HepG2 (cell line): ENCODE measurements at regions not wholly inside any gene's neighbourhood (a gene's known extent, or its start where the extent isn't known, plus 50 kb on each side); places are given as distances from the start of the nearest gene placed in this dataset.

Experiments used
- ATAC-seq: fragments of 200-7000 bp; cut with Tn5 transposase; 3 replicates; pipeline ENCODE4 v1.9.1; 2020; ENCODE audit warnings: mild to moderate bottlenecking, moderate library complexity
- BruUV-seq: library from RNA; stranded (reverse); fragments of 400-500 nt; replicated peaks from 2 replicates; lab custom pipeline; 2021; lab: Mats Ljungman, UMichigan
- CTCF ChIA-PET: fragments of 300-600 bp; formaldehyde crosslinking; extraction: SDS; loops from one replicate; lab custom pipeline; 2021; ENCODE audit warnings: low total read pairs, inconsistent platforms, low intra/inter-chr PET ratio; lab: Yijun Ruan, JAX
- POLR2A ChIA-PET: fragments of 350-600 bp; sonication (Branson Sonifier 250); formaldehyde crosslinking; loops from one replicate; lab custom pipeline; 2020; ENCODE audit warnings: antibody characterized with exemption, inconsistent platforms; lab: Yijun Ruan, JAX
- DNase-seq: peaks from one replicate; pipeline ENCODE4 v3.0.0-alpha.2; 2015; ENCODE audit warnings: low spot score
- FAIRE-seq: peaks from 3 replicates; lab custom pipeline; 2011; peaks lifted over from hg19 to GRCh38; lab: Jason Lieb, UNC
- H2AFZ ChIP-seq: one replicate; pipeline ENCODE4 v1.6.1; 2011; ENCODE audit warnings: low read length, inconsistent platforms
- H3K27ac ChIP-seq: fragments of 300-600 bp; 3 replicates; pipeline ENCODE4 v1.8.0; 2011; ENCODE audit warnings: mixed run types, mild to moderate bottlenecking, mixed read lengths, low read length, inconsistent platforms; ENCODE audit not compliant: insufficient read depth; ENCODE audit errors: extremely low read length
- H3K27me3 ChIP-seq, 2 experiments: fragments of 200-600 bp in 1 of 2; 2 replicates in 1 of 2; 3 replicates in 1 of 2; pipeline versions ENCODE4 v1.6.0 to v1.8.0; 2011; ENCODE audit warnings: low read length in 2 of 2, mild to moderate bottlenecking in 2 of 2, moderate library complexity in 2 of 2, inconsistent platforms in 1 of 2; ENCODE audit not compliant: insufficient read depth in 2 of 2, control insufficient read depth in 1 of 2
- H3K36me3 ChIP-seq, 2 experiments: fragments of 200-600 bp in 1 of 2; replicated peaks in 1 of 2; 2 replicates in 1 of 2; 3 replicates in 1 of 2; pipeline versions ENCODE4 v1.5.1 to v1.8.0; 2011; ENCODE audit warnings: low read length in 2 of 2, inconsistent platforms in 1 of 2; ENCODE audit not compliant: insufficient read depth in 2 of 2, control insufficient read depth in 1 of 2
- H3K4me1 ChIP-seq: 2 replicates; pipeline ENCODE4 v1.5.1; 2012; ENCODE audit warnings: low read length, inconsistent platforms; ENCODE audit not compliant: insufficient read depth
- H3K4me2 ChIP-seq: 2 replicates; pipeline ENCODE4 v1.6.0; 2011; ENCODE audit warnings: low read depth, low read length, inconsistent platforms
- H3K4me3 ChIP-seq, 3 experiments: fragments of 200-600 bp in 1 of 3; sonication (generic), shearing (Covaris generic) in 1 of 3; replicated peaks in 1 of 3; 2 replicates each; pipeline ENCODE4 v1.5.1; 2011 to 2016; ENCODE audit warnings: low read length in 3 of 3, inconsistent platforms in 2 of 3, low read depth in 2 of 3, mild to moderate bottlenecking in 2 of 3, control low read depth in 1 of 3, mixed read lengths in 1 of 3; ENCODE audit not compliant: insufficient read depth in 1 of 3
- H3K79me2 ChIP-seq: one replicate; pipeline ENCODE4 v1.6.1; 2011; ENCODE audit warnings: low read length, inconsistent platforms; ENCODE audit not compliant: insufficient read depth
- H3K9ac ChIP-seq: 2 replicates; pipeline ENCODE4 v1.6.0; 2011; ENCODE audit warnings: mild to moderate bottlenecking, low read depth, low read length, inconsistent platforms; ENCODE audit not compliant: insufficient read depth
- H3K9me3 ChIP-seq: 2 replicates; pipeline ENCODE4 v1.5.1; 2012; ENCODE audit warnings: mild to moderate bottlenecking, low read length
- H4K20me1 ChIP-seq: 2 replicates; pipeline ENCODE4 v1.6.0; 2011; ENCODE audit warnings: inconsistent platforms, mild to moderate bottlenecking, low read length, moderate library complexity; ENCODE audit not compliant: insufficient read depth
- ATRX ChIP-seq: sonication (generic); formaldehyde crosslinking; IDR thresholded peaks from 2 replicates; pipeline ENCODE4 v1.4.0; 2020; ENCODE audit warnings: missing genetic modification reagents, borderline replicate concordance
- FOXC1 ChIP-seq: sonication (generic); formaldehyde crosslinking; IDR thresholded peaks from 2 replicates; pipeline ENCODE4 v1.8.0; 2022; ENCODE audit warnings: mild to moderate bottlenecking, missing genetic modification reagents, borderline replicate concordance
- MAFF ChIP-seq: IDR thresholded peaks from 2 replicates; pipeline ENCODE4 v1.6.1; 2011; ENCODE audit warnings: low read depth, low read length, improper control_type of control experiment
- MAFK ChIP-seq, 2 experiments: IDR thresholded peaks in 1 of 2; conservative IDR thresholded peaks in 1 of 2; 2 replicates each; pipeline ENCODE4 v1.6.1; 2011; ENCODE audit warnings: improper control_type of control experiment in 2 of 2, low read length in 2 of 2
- NONO ChIP-seq, 2 experiments: fragments of 450-650 bp in 1 of 2; sonication (generic) in 1 of 2; formaldehyde crosslinking in 1 of 2; IDR thresholded peaks in 1 of 2; conservative IDR thresholded peaks in 1 of 2; 2 replicates each; pipeline versions ENCODE4 v1.6.1 to v1.8.0; 2017 to 2022; ENCODE audit warnings: mild to moderate bottlenecking in 1 of 2, missing genetic modification reagents in 1 of 2, moderate library complexity in 1 of 2
- SCMH1 ChIP-seq: sonication (generic); formaldehyde crosslinking; IDR thresholded peaks from 2 replicates; pipeline ENCODE4 v1.9.0; 2021; ENCODE audit warnings: missing genetic modification reagents, mild to moderate bottlenecking, borderline replicate concordance
- SOX6 ChIP-seq, 2 experiments: fragments of 450-650 bp in 1 of 2; sonication (generic) in 1 of 2; formaldehyde crosslinking in 1 of 2; IDR thresholded peaks; 2 replicates each; pipeline versions ENCODE4 v1.4.0 to v1.6.1; 2017 to 2020; ENCODE audit warnings: antibody characterized with exemption in 1 of 2, mild to moderate bottlenecking in 1 of 2, missing genetic modification reagents in 1 of 2
- ZNF605 ChIP-seq: sonication (generic); formaldehyde crosslinking; IDR thresholded peaks from 2 replicates; pipeline ENCODE4 v1.8.0; 2022; ENCODE audit warnings: mild to moderate bottlenecking, missing genetic modification reagents
- ZNF761 ChIP-seq: sonication (generic); formaldehyde crosslinking; conservative IDR thresholded peaks from 2 replicates; pipeline ENCODE4 v1.4.0; 2020; ENCODE audit warnings: mild to moderate bottlenecking, missing genetic modification reagents
- ZSCAN5A ChIP-seq: sonication (generic); formaldehyde crosslinking; IDR thresholded peaks from 2 replicates; pipeline ENCODE4 v1.8.0; 2022; ENCODE audit warnings: mild to moderate bottlenecking, missing genetic modification reagents, borderline replicate concordance
- WGBS: methylation state at CpG from one replicate; pipeline ENCODE4 v1.1.6; 2017; ENCODE audit warnings: low lambda C conversion rate; 5-methylcytosine and 5-hydroxymethylcytosine counted together
- in situ Hi-C: cut with HindIII; loops from 2 replicates; pipeline ENCODE4 v1.10.0; 2017; ENCODE audit warnings: low pct_unique_long_range_greater_than_20kb; ENCODE audit not compliant: extremely low pct_ligation_motif_present
- intact Hi-C: fragments of 100-400 bp; cut with micrococcal nuclease; formaldehyde crosslinking; loops from one replicate; pipeline ENCODE4 v1.10.0; 2022; ENCODE audit not compliant: unreplicated experiment

GRCh38 chr12:73321776-73322175, 1049.6 kb downstream of the TRHDE start (continued):
- TF ChIP-seq ZNF605: no peak
- TF ChIP-seq SOX6 (IDR thresholded peaks at IDR 0.05): no peak
- no peak for TF ChIP-seq SOX6 (CRISPR knock-in tag; IDR thresholded peaks at IDR 0.05)
- no peak for TF ChIP-seq SCMH1 (CRISPR knock-in tag)
- TF ChIP-seq ZSCAN5A (CRISPR knock-in tag): no peak
- no peak for TF ChIP-seq ZNF761 (CRISPR knock-in tag)

- no peaks in the 10 kb centered on the region for H4K20me1 ChIP-seq
Measured at GRCh38 chr12:73330584-73331351, 1058.6 kb downstream of the TRHDE start.

More at GRCh38 chr12:73330584-73331351, 1058.6 kb downstream of the TRHDE start:
- H2AFZ ChIP-seq: no peak overlapping the region
- WGBS: 0% methylated on average over 2 of the region's 2 CpGs
- H3K79me2 ChIP-seq: no peaks in the 10 kb centered on the region
- intact Hi-C loops (no loop called here), in situ Hi-C loops (no loop called here)
- FAIRE-seq (no peak), DNase-seq (no peak), ATAC-seq (no peak)
- no peak overlapping the region for H3K9ac ChIP-seq
- no TSS peak for BruUV-seq
- no peak overlapping the region for H3K27ac ChIP-seq
- TF ChIP-seq MAFF: peak; percentile 90
- TF ChIP-seq NONO (IDR thresholded peaks at IDR 0.05): no peak
- TF ChIP-seq NONO (CRISPR knock-in tag; conservative IDR thresholded peaks at IDR 0.05): no peak
- TF ChIP-seq MAFK (conservative IDR thresholded peaks at IDR 0.05 in 1 of 2, IDR thresholded peaks at IDR 0.05 in 1 of 2; ENCODE audit: low read length in 2 of 2): peak; percentile 83 to 93
- no peak for TF ChIP-seq FOXC1 (CRISPR knock-in tag)
- TF ChIP-seq ATRX: no peak
- CTCF ChIA-PET: no interaction called here
- H3K36me3 ChIP-seq: no peaks in the 10 kb centered on the region
- H3K9me3 ChIP-seq: peaks cover 62% of the 10 kb centered on the region
- no peak overlapping the region for H3K4me3 ChIP-seq
- POLR2A ChIA-PET: no interaction called here
- no peak overlapping the region for H3K4me2 ChIP-seq
- no peaks in the 10 kb centered on the region for H3K4me1 ChIP-seq
- H3K27me3 ChIP-seq: no peaks in the 10 kb centered on the region
